Calu3 (cell line): ENCODE measurements at regions not wholly inside any gene's neighbourhood (a gene's known extent, or its start where the extent isn't known, plus 50 kb on each side); places are given as distances from the start of the nearest gene placed in this dataset.
"Not testable (repeated sequence)": the region's sequence is repeated elsewhere in the genome, so short reads cannot be mapped to it uniquely, and the experiment has no call there.

ENCODE experiments used
- BruUV-seq: library from RNA; stranded (reverse); fragments of 400-500 nt; replicated peaks from 2 replicates; lab custom pipeline; 2021; lab: Mats Ljungman, UMichigan
- CTCF ChIA-PET: fragments of 300-600 bp; sonication (Branson Sonifier 250); formaldehyde crosslinking; loops from one replicate; lab custom pipeline; 2022; ENCODE audit warnings: antibody characterized with exemption; lab: Charles Lee
- DNase-seq: peaks from one replicate; pipeline ENCODE4 v3.0.0; 2022
- H3K27ac Mint-ChIP-seq: one replicate; pipeline ENCODE4 v1.8.0; 2022; ENCODE audit warnings: mixed read lengths; ENCODE audit not compliant: unreplicated experiment
- H3K27me3 Mint-ChIP-seq: one replicate; pipeline ENCODE4 v1.8.0; 2022; ENCODE audit warnings: mixed read lengths; ENCODE audit not compliant: unreplicated experiment
- H3K36me3 Mint-ChIP-seq: one replicate; pipeline ENCODE4 v1.8.0; 2022; ENCODE audit warnings: mild to moderate bottlenecking, moderate library complexity, mixed read lengths; ENCODE audit not compliant: insufficient read depth, unreplicated experiment
- H3K4me1 Mint-ChIP-seq: one replicate; pipeline ENCODE4 v1.8.0; 2022; ENCODE audit warnings: mild to moderate bottlenecking, low read depth, mixed read lengths; ENCODE audit not compliant: unreplicated experiment
- H3K4me3 Mint-ChIP-seq: one replicate; pipeline ENCODE4 v1.8.0; 2022; ENCODE audit warnings: mild to moderate bottlenecking, low read depth, moderate library complexity, mixed read lengths; ENCODE audit not compliant: unreplicated experiment
- H3K9me3 Mint-ChIP-seq: one replicate; pipeline ENCODE4 v1.8.0; 2022; ENCODE audit warnings: low read depth, mixed read lengths; ENCODE audit not compliant: unreplicated experiment
- intact Hi-C: fragments of 100-400 bp; cut with micrococcal nuclease; formaldehyde crosslinking; loops from one replicate; pipeline ENCODE4 v1.10.0; 2022; ENCODE audit not compliant: unreplicated experiment
- TF ChIP-seq, protein P1 (sequence below): fragments of 200-600 bp; IDR thresholded peaks from one replicate; pipeline ENCODE4 v1.8.0; 2022; ENCODE audit warnings: antibody characterized with exemption; ENCODE audit not compliant: unreplicated experiment

DNA sequence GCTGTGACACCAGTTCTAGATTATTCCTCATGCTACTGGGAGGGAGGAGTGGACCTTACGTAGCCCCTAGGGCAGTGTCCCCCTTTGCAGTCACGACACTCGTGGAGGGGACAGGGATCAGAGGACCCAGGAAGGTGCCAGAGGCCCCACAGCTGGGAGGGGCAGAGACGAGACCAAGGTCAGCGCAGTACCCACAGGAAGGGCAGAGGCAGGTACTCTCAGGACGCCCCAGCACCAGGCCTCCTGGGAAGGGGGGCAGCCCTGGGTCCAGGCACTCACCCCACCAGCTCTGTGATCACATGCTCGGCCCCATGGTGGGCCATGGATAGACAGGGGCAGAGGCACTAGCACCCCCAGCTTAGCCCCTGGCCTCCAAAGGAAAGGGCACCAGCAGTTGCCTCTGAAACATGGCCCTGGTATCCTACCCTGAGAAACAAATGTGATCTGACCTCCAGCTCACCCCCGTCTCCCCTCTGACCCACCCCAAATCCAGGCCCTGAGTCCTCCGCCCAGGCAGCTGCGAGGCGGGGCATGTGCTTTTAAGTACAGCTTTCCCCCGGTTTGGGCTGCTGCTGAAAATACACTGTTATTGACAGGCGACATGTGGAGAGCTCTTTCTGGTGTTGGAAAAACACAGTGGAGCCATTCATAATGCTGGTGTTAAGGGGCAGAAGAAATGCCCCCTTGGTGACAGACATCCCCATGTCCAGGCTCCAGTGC lies 361.9 kb downstream of the C16orf95 start:
- Mint-ChIP-seq H3K27ac (no peak overlapping the region), H3K4me3 (no peak overlapping the region), H3K9me3 (peaks cover 4% of the 10 kb centered on the region), H3K4me1 (no peaks in the 10 kb centered on the region), H3K27me3 (peaks cover 47% of the 10 kb centered on the region), H3K36me3 (no peaks in the 10 kb centered on the region)
- CTCF ChIA-PET: interaction anchor here (0.7 kb wide), 1 partner anchor 178 kb away, joined by 3 read pairs; no protein-coding TSS in a partner anchor
- TF ChIP-seq, protein P1, sequence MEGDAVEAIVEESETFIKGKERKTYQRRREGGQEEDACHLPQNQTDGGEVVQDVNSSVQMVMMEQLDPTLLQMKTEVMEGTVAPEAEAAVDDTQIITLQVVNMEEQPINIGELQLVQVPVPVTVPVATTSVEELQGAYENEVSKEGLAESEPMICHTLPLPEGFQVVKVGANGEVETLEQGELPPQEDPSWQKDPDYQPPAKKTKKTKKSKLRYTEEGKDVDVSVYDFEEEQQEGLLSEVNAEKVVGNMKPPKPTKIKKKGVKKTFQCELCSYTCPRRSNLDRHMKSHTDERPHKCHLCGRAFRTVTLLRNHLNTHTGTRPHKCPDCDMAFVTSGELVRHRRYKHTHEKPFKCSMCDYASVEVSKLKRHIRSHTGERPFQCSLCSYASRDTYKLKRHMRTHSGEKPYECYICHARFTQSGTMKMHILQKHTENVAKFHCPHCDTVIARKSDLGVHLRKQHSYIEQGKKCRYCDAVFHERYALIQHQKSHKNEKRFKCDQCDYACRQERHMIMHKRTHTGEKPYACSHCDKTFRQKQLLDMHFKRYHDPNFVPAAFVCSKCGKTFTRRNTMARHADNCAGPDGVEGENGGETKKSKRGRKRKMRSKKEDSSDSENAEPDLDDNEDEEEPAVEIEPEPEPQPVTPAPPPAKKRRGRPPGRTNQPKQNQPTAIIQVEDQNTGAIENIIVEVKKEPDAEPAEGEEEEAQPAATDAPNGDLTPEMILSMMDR: no peak
- no peak for DNase-seq
- intact Hi-C loops: no loop called here
- no TSS peak for BruUV-seq

DNA sequence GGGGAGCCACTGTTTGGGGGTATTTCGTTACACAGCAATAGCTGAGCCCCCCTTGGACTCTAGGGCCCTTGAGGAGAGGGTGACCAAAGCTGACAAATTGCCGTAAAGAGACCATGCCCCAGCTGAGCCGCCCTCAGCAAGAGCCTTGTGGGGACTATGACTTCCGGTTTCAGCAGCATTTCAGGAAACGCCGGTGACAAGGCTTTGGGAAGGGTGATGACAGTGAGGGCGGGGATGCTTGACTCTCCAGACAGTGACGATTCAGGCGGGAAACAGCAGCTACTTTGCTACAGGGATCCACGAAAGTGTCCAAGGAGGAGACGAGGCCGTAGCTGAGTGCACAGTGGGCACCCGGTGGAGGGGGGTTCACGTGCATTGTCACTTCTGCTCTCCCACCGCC lies 360.8 kb downstream of the C16orf95 start:
- Mint-ChIP-seq H3K4me3 (no peak overlapping the region), H3K27me3 (peaks cover 59% of the 10 kb centered on the region), H3K4me1 (no peaks in the 10 kb centered on the region), H3K27ac (no peak overlapping the region), H3K9me3 (peaks cover 4% of the 10 kb centered on the region), H3K36me3 (no peaks in the 10 kb centered on the region)
- DNase-seq: no peak
- CTCF ChIA-PET: no interaction called here
- intact Hi-C loops: no loop called here
- no TSS peak for BruUV-seq
- TF ChIP-seq, protein P1: no peak

DNA sequence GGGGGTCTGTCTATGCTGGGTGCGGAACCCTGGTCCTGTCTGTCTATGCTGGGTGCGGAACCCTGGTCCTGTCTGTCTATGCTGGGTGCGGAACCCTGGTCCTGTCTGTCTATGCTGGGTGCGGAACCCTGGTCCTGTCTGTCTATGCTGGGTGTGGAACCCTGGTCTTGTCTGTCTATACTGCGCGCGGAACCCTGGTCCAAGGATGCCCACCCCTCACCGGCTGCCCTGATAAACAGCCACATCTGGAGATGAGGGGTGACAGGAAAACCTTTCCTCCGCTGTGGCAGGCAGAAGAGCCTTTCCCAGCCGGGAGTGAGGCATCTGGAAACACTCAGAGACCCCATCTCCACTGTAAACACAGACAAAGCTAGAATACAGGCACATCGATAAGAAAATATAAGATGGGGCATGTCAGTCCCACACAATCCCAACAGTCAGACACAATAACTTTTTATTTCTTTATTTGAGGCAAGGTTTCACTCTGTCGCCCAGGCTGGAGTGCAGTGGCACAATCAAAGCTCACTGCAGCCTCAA lies 359.5 kb downstream of the C16orf95 start:
- H3K4me1 Mint-ChIP-seq, H3K36me3 Mint-ChIP-seq, H3K9me3 Mint-ChIP-seq, DNase-seq, H3K4me3 Mint-ChIP-seq, H3K27ac Mint-ChIP-seq, BruUV-seq, intact Hi-C loops: not testable (repeated sequence)
- CTCF ChIA-PET: interaction anchor here (0.7 kb wide), 1 partner anchor 315 kb away, joined by 3 read pairs; no protein-coding TSS in a partner anchor
- peaks cover 72% of the 10 kb centered on the region for H3K27me3 Mint-ChIP-seq

DNA sequence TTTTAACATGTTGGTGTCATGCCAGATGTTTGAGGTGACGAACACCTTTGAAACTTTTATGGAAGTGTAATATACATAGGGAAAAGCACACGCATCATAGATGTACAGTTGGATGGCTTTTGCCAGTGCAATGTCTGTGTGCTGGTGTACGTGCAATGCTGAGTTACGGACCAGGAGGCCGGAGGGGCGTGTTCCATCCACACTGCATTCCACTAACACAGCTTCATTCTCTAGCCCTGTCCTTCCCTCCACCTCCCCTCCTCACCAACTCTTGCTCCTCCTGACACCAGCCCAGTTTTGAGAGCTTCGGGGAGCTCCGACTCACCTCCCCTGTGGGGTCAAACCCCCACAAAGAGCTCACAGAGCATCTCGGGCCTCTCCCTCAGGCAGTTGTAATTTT lies 358.8 kb downstream of the C16orf95 start:
- TF ChIP-seq, protein P1: no peak
- Mint-ChIP-seq H3K4me3 (no peak overlapping the region), H3K27ac (no peak overlapping the region), H3K4me1 (no peaks in the 10 kb centered on the region), H3K27me3 (peaks cover 79% of the 10 kb centered on the region), H3K36me3 (no peaks in the 10 kb centered on the region), H3K9me3 (no peaks in the 10 kb centered on the region)
- CTCF ChIA-PET: no interaction called here
- intact Hi-C loops: no loop called here
- no peak for DNase-seq
- no TSS peak for BruUV-seq
